Naive thymus-derived CD8-positive, alpha-beta T cell (primary cell): ENCODE measurements at regions not wholly inside any gene's neighbourhood (a gene's known extent, or its start where the extent isn't known, plus 50 kb on each side); places are given as distances from the start of the nearest gene placed in this dataset.

Source experiments
- ATAC-seq, 2 donors: fragments of 150-1000 bp; cut with Tn5 transposase in 1 of 2; sonication (Bioruptor Pico), chemical (Tn5 transposase) in 1 of 2; 1 replicate in 1 of 2; 2 replicates in 1 of 2; pipeline ENCODE4 v1.10.0; 2021; ENCODE audit warnings: mild to moderate bottlenecking in 2 of 2, moderate library complexity in 2 of 2
- POLR2A ChIA-PET: fragments of 350-600 bp; sonication (Branson Sonifier 250); formaldehyde crosslinking; loops from one replicate; lab custom pipeline; 2021; ENCODE audit warnings: antibody characterized with exemption; lab: Charles Lee
- DNase-seq, 10 donors: peaks; one replicate each; pipeline versions ENCODE4 v3.0.0 to v3.0.0-alpha.2; 2020 to 2022
- H3K27ac Mint-ChIP-seq, 10 donors: one replicate each; pipeline ENCODE4 v1.8.0; 2020 to 2022; ENCODE audit warnings: mild to moderate bottlenecking in 10 of 10, mixed read lengths in 10 of 10, moderate library complexity in 4 of 10, inconsistent platforms in 1 of 10
- H3K27me3 Mint-ChIP-seq, 5 donors: one replicate each; pipeline ENCODE4 v1.8.0; 2021 to 2022; ENCODE audit warnings: mixed read lengths in 5 of 5
- H3K36me3 Mint-ChIP-seq, 3 donors: one replicate each; pipeline ENCODE4 v1.8.0; 2020 to 2022; ENCODE audit warnings: mixed read lengths in 3 of 3, mild to moderate bottlenecking in 2 of 3, inconsistent platforms in 1 of 3
- H3K4me1 Mint-ChIP-seq, 4 donors: one replicate each; pipeline ENCODE4 v1.8.0; 2021 to 2022; ENCODE audit warnings: mixed read lengths in 4 of 4
- H3K4me3 Mint-ChIP-seq, 10 donors: one replicate each; pipeline ENCODE4 v1.8.0; 2020 to 2022; ENCODE audit warnings: mild to moderate bottlenecking in 10 of 10, mixed read lengths in 10 of 10, moderate library complexity in 6 of 10, inconsistent platforms in 1 of 10
- H3K9me3 Mint-ChIP-seq, 9 donors: one replicate each; pipeline ENCODE4 v1.8.0; 2020 to 2022; ENCODE audit warnings: mixed read lengths in 9 of 9, mild to moderate bottlenecking in 3 of 9, inconsistent platforms in 1 of 9, moderate library complexity in 1 of 9

DNA sequence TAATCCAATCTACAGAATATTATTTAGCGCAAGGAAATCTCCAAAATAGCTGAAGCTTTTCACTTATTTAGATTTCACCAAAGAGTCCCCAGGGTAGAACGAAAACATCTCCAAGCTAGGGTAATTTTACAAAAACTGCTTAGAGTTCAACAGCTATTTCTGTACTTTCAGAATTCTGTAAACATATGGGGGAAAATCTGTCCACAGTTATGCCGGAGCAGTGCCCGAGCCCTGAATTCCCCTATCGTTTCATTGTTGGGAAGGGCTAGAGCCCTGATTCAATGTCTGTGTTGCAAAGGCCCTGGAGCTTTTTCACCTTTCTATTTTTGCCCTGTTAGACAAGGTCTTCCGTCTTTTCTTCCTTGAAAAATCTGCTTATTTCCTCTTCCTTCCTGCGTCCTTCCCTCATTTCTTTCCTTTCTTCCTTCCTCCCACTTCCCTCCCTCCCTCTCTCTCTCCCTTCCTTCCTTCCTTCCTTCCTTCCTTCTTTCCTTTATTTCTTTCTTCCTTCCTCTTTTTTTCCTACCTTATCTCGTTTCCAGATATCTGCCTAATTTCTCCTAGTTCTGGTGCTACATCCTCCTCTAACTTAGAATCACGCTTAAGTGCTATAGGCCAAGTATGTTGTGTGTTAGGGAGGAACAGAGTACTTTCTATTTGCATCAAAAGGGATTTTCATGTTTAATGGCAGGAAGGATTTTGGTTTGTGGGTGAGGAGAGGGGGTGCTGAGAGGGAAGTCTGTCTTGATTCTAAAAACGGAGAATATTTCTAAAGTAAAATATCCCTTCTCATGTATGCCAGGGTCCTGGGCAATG is 122.5 kb upstream of the BMP2 start:
- ATAC-seq (no peak), DNase-seq (no peak)
- POLR2A ChIA-PET: no interaction called here
- peaks cover 0 to 13% (median 9%) of the 10 kb centered on the region in 9 donors for H3K9me3 Mint-ChIP-seq
- H3K36me3 Mint-ChIP-seq: peaks cover 0 to 1% (median 0%) of the 10 kb centered on the region in 3 donors
- no peaks in the 10 kb centered on the region for H3K4me1 Mint-ChIP-seq
- peaks cover 0 to 11% (median 0%) of the 10 kb centered on the region in 5 donors for H3K27me3 Mint-ChIP-seq
- H3K27ac Mint-ChIP-seq: no peak overlapping the region
- H3K4me3 Mint-ChIP-seq: no peak overlapping the region

DNA sequence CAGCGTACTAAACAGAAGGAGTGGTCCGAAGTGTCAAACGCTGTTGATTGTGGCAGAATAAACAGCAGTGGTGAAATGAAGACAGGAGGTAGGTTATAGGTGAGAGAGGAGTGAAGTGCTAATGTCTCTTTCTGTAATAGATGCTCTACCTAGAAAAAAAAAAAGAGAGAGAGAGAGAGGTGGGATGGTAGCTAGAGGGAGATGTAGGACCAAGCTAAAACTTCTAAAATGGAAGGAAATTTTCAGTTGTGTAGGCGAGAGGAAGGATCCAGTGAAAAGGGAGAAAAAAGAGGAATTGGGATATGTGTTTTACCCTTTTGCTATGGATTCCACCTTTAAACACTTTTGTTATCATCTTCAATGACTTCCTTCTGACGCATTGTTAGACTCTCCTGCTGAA is 126.5 kb upstream of the BMP2 start:
- Mint-ChIP-seq H3K4me3 (no peak overlapping the region), H3K27ac (no peak overlapping the region), H3K9me3 (peaks cover 0 to 14% (median 4%) of the 10 kb centered on the region in 9 donors), H3K36me3 (no peaks in the 10 kb centered on the region), H3K4me1 (no peaks in the 10 kb centered on the region), H3K27me3 (peaks cover 0 to 15% (median 2%) of the 10 kb centered on the region in 5 donors)
- POLR2A ChIA-PET: no interaction called here
- no peak for DNase-seq
- ATAC-seq: no peak

DNA sequence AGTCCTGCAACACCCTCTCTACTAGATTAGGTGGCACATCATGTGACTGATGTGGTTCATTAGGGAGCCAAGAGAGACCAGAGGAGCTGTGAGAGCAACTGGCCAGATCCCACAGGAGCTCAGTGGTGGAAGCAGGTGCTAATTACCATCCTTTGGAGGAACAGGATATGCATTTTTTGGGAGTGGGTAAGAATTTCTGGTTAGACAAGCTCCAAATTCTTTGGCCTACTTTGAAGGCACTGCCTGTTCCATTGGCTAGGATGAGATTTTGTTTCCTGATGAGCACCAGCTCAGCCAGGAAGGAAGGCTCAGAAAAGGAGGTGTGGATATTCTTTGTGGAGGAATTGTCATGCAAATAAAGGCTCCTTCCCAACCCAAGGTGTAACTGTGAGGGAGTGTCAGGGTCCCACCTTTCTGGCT is 130.3 kb upstream of the BMP2 start:
- POLR2A ChIA-PET: no interaction called here
- H3K36me3 Mint-ChIP-seq: no peaks in the 10 kb centered on the region
- no peak overlapping the region for H3K4me3 Mint-ChIP-seq
- no peak overlapping the region for H3K27ac Mint-ChIP-seq
- DNase-seq (no peak), ATAC-seq (no peak)
- peaks cover 2 to 17% (median 9%) of the 10 kb centered on the region in 9 donors for H3K9me3 Mint-ChIP-seq
- no peaks in the 10 kb centered on the region for H3K4me1 Mint-ChIP-seq
- H3K27me3 Mint-ChIP-seq: peaks cover 0 to 18% (median 6%) of the 10 kb centered on the region in 5 donors

DNA sequence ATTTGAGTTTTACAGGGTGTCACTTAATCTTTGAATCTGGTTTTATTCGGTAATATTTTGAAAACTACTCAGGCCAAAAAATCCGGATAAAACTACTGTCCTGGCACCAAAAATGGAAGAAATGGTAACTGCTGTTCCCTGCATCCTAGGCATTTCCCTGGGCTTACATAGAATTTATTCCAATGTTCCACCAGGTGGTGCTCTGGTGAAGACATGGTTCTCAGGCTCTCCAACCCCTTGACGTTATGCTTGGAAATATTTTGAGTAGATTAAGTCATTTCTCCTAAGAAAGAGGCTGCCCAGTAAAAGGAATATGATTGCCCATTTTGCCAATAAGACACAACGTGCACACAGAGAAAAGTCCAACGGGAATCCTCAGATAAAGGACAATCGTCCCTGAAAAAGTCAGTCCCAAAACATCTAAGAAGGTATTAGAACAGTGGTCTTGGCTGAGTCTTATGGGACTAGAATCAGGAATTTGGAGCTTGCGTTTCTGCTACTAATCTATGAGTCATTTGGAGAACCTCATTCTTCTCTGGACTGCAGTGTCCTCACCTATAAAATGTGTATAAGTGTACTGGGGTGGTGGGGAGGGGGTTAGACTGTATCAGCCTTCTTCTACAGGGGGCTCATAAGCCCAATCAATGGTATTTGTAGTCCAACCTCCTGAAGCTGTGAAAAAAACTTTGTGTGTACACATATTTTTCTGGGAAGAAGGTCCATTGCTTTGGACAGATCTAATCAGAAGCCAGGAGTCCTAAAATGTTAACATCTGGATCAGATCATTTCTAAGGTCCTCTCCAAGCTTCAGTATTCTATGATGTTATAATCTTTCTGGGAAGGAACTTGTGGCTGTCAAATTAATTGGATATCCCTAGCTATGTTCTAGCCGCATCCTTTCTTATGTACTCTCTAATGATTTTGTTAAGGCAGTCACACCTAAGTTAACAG is 131.0 kb upstream of the BMP2 start:
- no peak overlapping the region for H3K4me3 Mint-ChIP-seq
- H3K36me3 Mint-ChIP-seq: no peaks in the 10 kb centered on the region
- POLR2A ChIA-PET: no interaction called here

DNA sequence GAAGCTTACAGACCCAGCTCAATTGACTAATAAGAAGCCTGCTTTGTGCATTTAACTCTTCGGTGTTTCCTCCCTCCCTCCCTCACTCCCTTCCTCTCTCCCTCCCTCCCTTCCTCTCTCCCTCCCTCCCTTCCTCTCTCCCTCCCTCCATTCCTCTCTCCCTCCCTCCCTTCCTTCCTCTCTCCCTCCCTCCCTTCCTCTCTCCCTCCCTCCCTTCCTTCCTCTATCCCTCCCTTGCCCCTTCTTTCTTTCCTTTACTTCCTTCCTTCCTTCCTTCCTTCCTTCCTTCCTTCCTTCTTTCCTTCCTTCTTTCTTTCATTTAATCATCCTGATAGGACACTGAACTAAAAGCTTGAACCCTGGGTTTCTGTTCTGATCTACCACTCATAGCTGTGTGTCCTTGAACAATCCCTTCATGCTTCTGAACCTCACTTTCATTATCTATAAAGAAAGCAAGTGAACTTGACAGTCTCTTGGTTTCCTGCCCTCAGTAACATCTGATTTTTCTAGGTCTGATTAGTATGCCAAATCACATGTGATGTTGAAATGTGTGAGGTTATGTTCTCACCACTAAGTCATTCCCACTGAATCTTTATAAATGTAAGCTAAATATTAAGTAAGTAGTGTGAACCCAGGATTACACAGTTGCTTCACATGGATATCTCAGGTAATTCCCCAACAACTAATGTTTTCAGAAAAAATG is 132.3 kb upstream of the BMP2 start:
- POLR2A ChIA-PET: no interaction called here

More for the DNA sequence above, 131.0 kb upstream of the BMP2 start:
- Mint-ChIP-seq H3K27me3 (peaks cover 0 to 15% (median 6%) of the 10 kb centered on the region in 5 donors), H3K27ac (no peak overlapping the region), H3K9me3 (peaks cover 2 to 18% (median 8%) of the 10 kb centered on the region in 9 donors), H3K4me1 (no peaks in the 10 kb centered on the region)
- ATAC-seq (no peak), DNase-seq (no peak)

DNA sequence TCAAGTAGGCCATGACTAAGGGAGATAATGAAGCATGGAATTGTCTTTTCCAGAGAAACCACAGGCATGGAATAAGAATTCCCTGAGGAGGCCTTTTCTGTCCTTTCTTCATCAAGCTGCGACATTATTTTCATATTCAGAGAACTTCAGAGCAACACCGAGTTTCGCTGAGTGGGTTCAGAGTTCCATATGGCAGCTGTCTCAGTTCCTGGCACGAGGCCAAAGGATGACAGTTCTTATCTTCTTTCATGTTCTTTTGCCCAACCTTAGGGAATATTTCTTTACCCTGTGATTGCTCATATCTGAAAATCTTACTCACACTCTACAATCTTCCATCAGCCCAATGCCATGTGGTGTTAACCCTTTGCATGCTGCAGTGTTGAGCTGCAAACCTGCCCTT is 135.3 kb upstream of the BMP2 start:
- H3K4me1 Mint-ChIP-seq: no peaks in the 10 kb centered on the region
- peaks cover 0 to 32% (median 5%) of the 10 kb centered on the region in 9 donors for H3K9me3 Mint-ChIP-seq
- DNase-seq: no peak
- no peaks in the 10 kb centered on the region for H3K36me3 Mint-ChIP-seq
- no peak for ATAC-seq
- H3K27me3 Mint-ChIP-seq: peaks cover 0 to 10% (median 0%) of the 10 kb centered on the region in 5 donors
- POLR2A ChIA-PET: no interaction called here
- H3K27ac Mint-ChIP-seq: no peak overlapping the region
- H3K4me3 Mint-ChIP-seq: no peak overlapping the region

More for the DNA sequence above, 132.3 kb upstream of the BMP2 start:
- DNase-seq (no peak), ATAC-seq (no peak)
- H3K36me3 Mint-ChIP-seq: no peaks in the 10 kb centered on the region
- H3K9me3 Mint-ChIP-seq: peaks cover 2 to 19% (median 8%) of the 10 kb centered on the region in 9 donors
- H3K27me3 Mint-ChIP-seq: peaks cover 0 to 9% (median 2%) of the 10 kb centered on the region in 5 donors
- no peak overlapping the region for H3K4me3 Mint-ChIP-seq
- no peak overlapping the region for H3K27ac Mint-ChIP-seq
- no peaks in the 10 kb centered on the region for H3K4me1 Mint-ChIP-seq

DNA sequence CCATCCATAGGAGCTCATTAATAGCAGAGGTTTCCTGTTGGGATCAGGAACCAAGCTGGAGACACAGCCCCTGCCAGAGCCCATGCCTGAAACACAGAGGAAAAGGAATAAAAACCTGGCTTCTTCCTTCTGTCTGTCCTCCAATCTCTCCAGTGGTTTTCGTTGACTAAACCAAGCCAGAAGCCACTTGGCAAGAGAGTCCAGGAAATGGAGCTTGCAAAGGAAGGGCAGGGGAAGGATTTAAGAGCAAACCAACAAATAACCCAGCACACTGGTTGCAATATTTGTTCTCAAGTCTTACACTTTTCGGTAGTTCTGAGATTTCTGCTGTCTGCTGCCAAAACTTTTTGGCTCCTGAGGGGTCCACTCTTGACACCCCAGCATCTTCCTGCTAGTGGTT is 137.0 kb upstream of the BMP2 start:
- Mint-ChIP-seq H3K27ac (no peak overlapping the region), H3K4me1 (no peaks in the 10 kb centered on the region), H3K27me3 (peaks cover 0 to 10% (median 0%) of the 10 kb centered on the region in 5 donors), H3K9me3 (peaks cover 0 to 32% (median 9%) of the 10 kb centered on the region in 9 donors), H3K4me3 (no peak overlapping the region), H3K36me3 (no peaks in the 10 kb centered on the region)
- POLR2A ChIA-PET: no interaction called here
- ATAC-seq (no peak), DNase-seq (no peak)

DNA sequence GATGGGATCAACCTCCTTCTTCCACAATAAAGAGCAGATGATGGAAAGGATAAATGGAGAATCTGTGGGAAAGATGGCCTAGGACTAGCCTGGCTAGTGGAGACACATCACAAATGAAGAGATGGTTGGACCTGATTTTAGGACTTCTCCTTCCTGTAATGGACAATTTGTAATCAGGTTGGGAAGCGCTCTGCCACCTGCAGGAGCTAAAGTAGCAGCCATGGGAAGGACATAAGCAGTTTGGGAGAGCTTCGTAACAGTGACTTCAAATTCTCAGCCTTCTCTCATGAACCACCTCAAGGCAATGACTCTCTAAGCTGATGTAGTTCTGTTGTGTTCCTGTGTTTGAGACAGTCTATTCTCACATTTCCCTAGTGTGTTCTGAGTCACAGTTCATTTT is 137.9 kb upstream of the BMP2 start:
- Mint-ChIP-seq H3K4me1 (no peaks in the 10 kb centered on the region), H3K36me3 (no peaks in the 10 kb centered on the region), H3K9me3 (peaks cover 0 to 32% (median 7%) of the 10 kb centered on the region in 9 donors), H3K4me3 (no peak overlapping the region), H3K27me3 (peaks cover 0 to 6% (median 0%) of the 10 kb centered on the region in 5 donors), H3K27ac (no peak overlapping the region)
- ATAC-seq (no peak), DNase-seq (no peak)
- POLR2A ChIA-PET: no interaction called here

DNA sequence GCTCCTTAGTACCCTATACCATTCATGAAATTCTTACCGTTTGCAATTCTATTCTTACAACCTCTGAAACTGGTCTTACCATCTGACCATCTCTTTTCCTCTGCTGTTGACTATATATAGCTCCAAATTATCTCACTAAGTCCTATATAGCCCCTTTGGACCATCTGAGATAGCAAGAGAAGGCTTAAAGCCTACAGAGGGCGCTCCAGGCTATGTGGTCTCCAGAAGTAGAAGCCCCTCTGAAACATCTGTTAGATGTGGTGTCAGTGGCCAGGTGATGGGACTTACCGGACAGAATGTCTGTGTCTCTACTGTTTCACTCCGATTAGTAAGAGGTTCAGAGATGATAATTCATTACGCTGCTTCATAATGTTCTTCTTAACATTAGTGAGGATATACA is 140.7 kb upstream of the BMP2 start:
- Mint-ChIP-seq H3K4me3 (no peak overlapping the region), H3K27ac (no peak overlapping the region), H3K36me3 (no peaks in the 10 kb centered on the region), H3K27me3 (peaks cover 0 to 6% (median 0%) of the 10 kb centered on the region in 5 donors), H3K4me1 (no peaks in the 10 kb centered on the region), H3K9me3 (peaks cover 0 to 32% (median 5%) of the 10 kb centered on the region in 9 donors)
- no peak for DNase-seq
- no peak for ATAC-seq
- POLR2A ChIA-PET: no interaction called here

DNA sequence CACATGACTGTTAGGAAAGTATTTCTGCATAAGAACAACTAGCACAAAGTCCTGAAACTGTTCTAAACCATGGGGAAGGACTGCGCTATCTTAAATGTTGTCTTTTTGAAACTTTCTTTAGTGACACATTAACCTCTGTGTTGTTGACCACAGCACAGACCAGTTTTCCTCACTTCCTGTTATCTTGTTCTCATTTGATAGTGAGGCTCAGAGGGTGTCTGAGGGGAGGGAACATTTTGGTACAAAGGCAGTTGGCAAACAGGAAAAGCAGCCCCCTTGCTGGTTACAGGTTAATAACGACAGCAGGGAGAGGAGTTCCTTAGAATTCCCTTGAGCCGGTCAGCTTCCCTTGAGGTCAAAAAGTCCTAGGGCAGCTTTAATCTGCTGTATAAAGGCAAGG is 143.5 kb upstream of the BMP2 start:
- POLR2A ChIA-PET: no interaction called here
- H3K4me1 Mint-ChIP-seq: no peaks in the 10 kb centered on the region
- H3K27me3 Mint-ChIP-seq: peaks cover 0 to 3% (median 0%) of the 10 kb centered on the region in 5 donors
- H3K36me3 Mint-ChIP-seq: no peaks in the 10 kb centered on the region
- H3K9me3 Mint-ChIP-seq: peaks cover 0 to 12% (median 6%) of the 10 kb centered on the region in 9 donors
- no peak overlapping the region for H3K4me3 Mint-ChIP-seq
- H3K27ac Mint-ChIP-seq: no peak overlapping the region
- no peak for DNase-seq
- ATAC-seq: no peak

DNA sequence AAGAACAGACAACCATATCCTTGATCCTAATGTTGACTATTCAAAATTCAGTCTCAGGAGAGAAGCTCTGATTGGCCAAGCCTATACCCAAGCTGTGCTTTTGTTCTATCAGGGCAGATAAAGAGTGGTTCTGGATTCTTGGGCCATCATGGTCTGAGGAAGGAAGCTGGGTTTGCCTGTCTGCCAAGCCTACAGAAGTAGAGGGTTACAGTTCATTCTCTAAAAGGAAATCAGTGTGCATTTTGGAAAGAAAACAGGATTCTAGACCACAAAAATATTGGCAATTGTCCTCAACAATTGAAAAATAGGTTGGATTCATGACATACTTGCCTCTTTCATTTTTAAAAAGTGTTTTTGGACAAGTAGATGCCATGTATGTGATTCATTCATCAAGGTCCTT is 145.4 kb upstream of the BMP2 start:
- no peak for DNase-seq
- ATAC-seq: no peak
- H3K4me3 Mint-ChIP-seq: no peak overlapping the region
- H3K36me3 Mint-ChIP-seq: no peaks in the 10 kb centered on the region
- POLR2A ChIA-PET: no interaction called here
- H3K4me1 Mint-ChIP-seq: no peaks in the 10 kb centered on the region
- no peak overlapping the region for H3K27ac Mint-ChIP-seq
- H3K9me3 Mint-ChIP-seq: peaks cover 0 to 10% (median 3%) of the 10 kb centered on the region in 9 donors
- peaks cover 0 to 3% (median 0%) of the 10 kb centered on the region in 5 donors for H3K27me3 Mint-ChIP-seq

DNA sequence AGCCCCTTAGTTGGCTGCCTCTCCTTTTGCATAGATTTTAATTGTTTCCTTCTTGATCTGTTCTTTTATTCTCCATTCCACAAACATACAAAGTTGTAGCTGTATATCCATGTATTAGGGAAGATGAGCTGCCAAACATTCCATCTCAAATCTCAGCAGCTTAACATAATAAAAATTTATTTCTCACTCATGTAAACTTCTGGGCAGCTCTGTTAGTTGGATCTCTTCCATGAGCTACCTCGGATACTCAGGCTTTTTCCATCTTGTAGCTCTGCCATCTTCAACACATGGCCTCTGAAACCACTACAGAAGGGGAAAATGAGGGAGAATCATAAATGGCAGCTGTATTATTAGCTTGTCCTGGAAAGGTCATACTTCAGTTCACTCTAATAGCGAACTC is 149.4 kb upstream of the BMP2 start:
- H3K27ac Mint-ChIP-seq: no peak overlapping the region
- peaks cover 0 to 3% (median 0%) of the 10 kb centered on the region in 5 donors for H3K27me3 Mint-ChIP-seq
- peaks cover 0 to 6% (median 3%) of the 10 kb centered on the region in 9 donors for H3K9me3 Mint-ChIP-seq
- H3K4me3 Mint-ChIP-seq: no peak overlapping the region
- DNase-seq (no peak), ATAC-seq (no peak)
- H3K36me3 Mint-ChIP-seq: no peaks in the 10 kb centered on the region
- POLR2A ChIA-PET: no interaction called here
- H3K4me1 Mint-ChIP-seq: no peaks in the 10 kb centered on the region
